ENCODE measurements at regions not wholly inside any gene's neighbourhood (a gene's known extent, or its start where the extent isn't known, plus 50 kb on each side); places are given as distances from the start of the nearest gene placed in this dataset.

- TF ChIP-seq CTCF (IDR thresholded peaks at IDR 0.05; ENCODE audit: borderline replicate concordance, extremely low read depth, low read length, poor library complexity, severe bottlenecking) (no peak), EZH2 (IDR thresholded peaks at IDR 0.05; ENCODE audit: borderline replicate concordance, low read depth, low read length, severe bottlenecking) (no peak)
These were observed 101.4 kb downstream of the RBFOX3 start for GRCh38 chr17:79509490-79509889.

Data from DND-41 (cell line).